ENCODE measurements at regions not wholly inside any gene's neighbourhood (a gene's known extent, or its start where the extent isn't known, plus 50 kb on each side); places are given as distances from the start of the nearest gene placed in this dataset.

DNA sequence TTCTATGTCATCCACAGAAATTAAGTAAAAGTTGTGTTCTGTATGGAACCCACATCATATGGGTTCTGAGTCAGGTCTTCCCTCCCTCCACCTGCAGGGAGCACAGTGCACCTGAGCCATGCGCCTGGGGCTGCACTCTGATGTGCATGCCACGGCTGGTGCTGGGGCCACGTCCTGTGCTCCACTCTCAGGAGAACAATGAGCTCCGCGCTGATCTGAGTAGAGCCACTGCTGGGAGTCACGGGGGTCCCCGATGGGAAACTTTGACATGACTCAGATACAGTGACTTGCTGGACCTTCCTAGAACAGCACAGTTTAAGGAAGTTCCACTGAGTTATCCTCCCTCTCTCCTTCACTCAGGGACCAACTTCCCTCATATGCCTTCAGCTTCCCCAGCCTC lies 683.4 kb downstream of the TMEM121 start:
- TF ChIP-seq, protein P1, sequence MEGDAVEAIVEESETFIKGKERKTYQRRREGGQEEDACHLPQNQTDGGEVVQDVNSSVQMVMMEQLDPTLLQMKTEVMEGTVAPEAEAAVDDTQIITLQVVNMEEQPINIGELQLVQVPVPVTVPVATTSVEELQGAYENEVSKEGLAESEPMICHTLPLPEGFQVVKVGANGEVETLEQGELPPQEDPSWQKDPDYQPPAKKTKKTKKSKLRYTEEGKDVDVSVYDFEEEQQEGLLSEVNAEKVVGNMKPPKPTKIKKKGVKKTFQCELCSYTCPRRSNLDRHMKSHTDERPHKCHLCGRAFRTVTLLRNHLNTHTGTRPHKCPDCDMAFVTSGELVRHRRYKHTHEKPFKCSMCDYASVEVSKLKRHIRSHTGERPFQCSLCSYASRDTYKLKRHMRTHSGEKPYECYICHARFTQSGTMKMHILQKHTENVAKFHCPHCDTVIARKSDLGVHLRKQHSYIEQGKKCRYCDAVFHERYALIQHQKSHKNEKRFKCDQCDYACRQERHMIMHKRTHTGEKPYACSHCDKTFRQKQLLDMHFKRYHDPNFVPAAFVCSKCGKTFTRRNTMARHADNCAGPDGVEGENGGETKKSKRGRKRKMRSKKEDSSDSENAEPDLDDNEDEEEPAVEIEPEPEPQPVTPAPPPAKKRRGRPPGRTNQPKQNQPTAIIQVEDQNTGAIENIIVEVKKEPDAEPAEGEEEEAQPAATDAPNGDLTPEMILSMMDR (IDR thresholded peaks at IDR 0.05) = no peak
- TF ChIP-seq POLR2A (IDR thresholded peaks at IDR 0.05) (no peak), POLR2AphosphoS5 (IDR thresholded peaks at IDR 0.05) (no peak)

All from stomach (tissue), 4 donors.